HepG2 (cell line): ENCODE measurements at regions not wholly inside any gene's neighbourhood (a gene's known extent, or its start where the extent isn't known, plus 50 kb on each side); places are given as distances from the start of the nearest gene placed in this dataset.

Experiments
- ATF7 ChIP-seq, 2 experiments: fragments of 450-650 bp in 1 of 2; sonication (generic) in 1 of 2; formaldehyde crosslinking in 1 of 2; IDR thresholded peaks; 2 replicates each; pipeline versions ENCODE4 v1.4.0 to v1.6.1; 2016 to 2020; ENCODE audit warnings: antibody characterized with exemption in 1 of 2, mild to moderate bottlenecking in 1 of 2, missing genetic modification reagents in 1 of 2
- CBX1 ChIP-seq: IDR thresholded peaks from one replicate; pipeline ENCODE4 v1.6.1; 2016; ENCODE audit warnings: antibody characterized with exemption, low read depth
- CTCF ChIP-seq: sonication (generic); formaldehyde crosslinking; IDR thresholded peaks from 2 replicates; pipeline ENCODE4 v1.5.0; 2020; ENCODE audit warnings: mild to moderate bottlenecking, missing genetic modification reagents, moderate library complexity
- HNF4A ChIP-seq: sonication (generic); formaldehyde crosslinking; IDR thresholded peaks from 2 replicates; pipeline ENCODE4 v1.4.0; 2020; ENCODE audit warnings: missing genetic modification reagents
- IRF1 ChIP-seq: sonication (generic); formaldehyde crosslinking; IDR thresholded peaks from 2 replicates; pipeline ENCODE4 v1.4.0; 2020; ENCODE audit warnings: low read depth, mild to moderate bottlenecking, missing genetic modification reagents
- KAT7 ChIP-seq: IDR thresholded peaks from 2 replicates; pipeline ENCODE4 v1.6.1; 2018; ENCODE audit warnings: borderline replicate concordance, missing compliant biosample characterization
- KDM1A ChIP-seq: IDR thresholded peaks from 2 replicates; pipeline ENCODE4 v1.6.1; 2016; ENCODE audit warnings: missing compliant biosample characterization
- MAX ChIP-seq: IDR thresholded peaks from 2 replicates; pipeline ENCODE4 v1.6.1; 2012; ENCODE audit warnings: inconsistent platforms
- PBX3 ChIP-seq: sonication (generic); formaldehyde crosslinking; IDR thresholded peaks from 2 replicates; pipeline ENCODE4 v1.8.1; 2023; ENCODE audit warnings: missing genetic modification reagents, inconsistent platforms, borderline replicate concordance
- ZBTB33 ChIP-seq: sonication (generic); formaldehyde crosslinking; IDR thresholded peaks from 2 replicates; pipeline ENCODE4 v1.4.0; 2020; ENCODE audit warnings: missing genetic modification reagents
- ZC3H4 ChIP-seq: sonication (generic); formaldehyde crosslinking; IDR thresholded peaks from 2 replicates; pipeline ENCODE4 v1.4.0; 2020; ENCODE audit warnings: missing genetic modification reagents, borderline replicate concordance

GRCh38 chr5:5588887-5589826 lies 166.7 kb downstream of the ICE1 start:
- TF ChIP-seq CBX1 (no peak), MAX (no peak), IRF1 (CRISPR knock-in tag) (no peak), ATF7 (IDR thresholded peaks at IDR 0.05) (no peak), ATF7 (CRISPR knock-in tag; IDR thresholded peaks at IDR 0.05) (no peak), CTCF (CRISPR knock-in tag) (no peak), HNF4A (CRISPR knock-in tag) (no peak), ZBTB33 (CRISPR knock-in tag) (no peak), KDM1A (CRISPR knock-in tag) (no peak), PBX3 (CRISPR knock-in tag) (no peak), ZC3H4 (no peak), KAT7 (CRISPR knock-in tag) (no peak)
